ENCODE measurements at regions not wholly inside any gene's neighbourhood (a gene's known extent, or its start where the extent isn't known, plus 50 kb on each side); places are given as distances from the start of the nearest gene placed in this dataset.

DNA sequence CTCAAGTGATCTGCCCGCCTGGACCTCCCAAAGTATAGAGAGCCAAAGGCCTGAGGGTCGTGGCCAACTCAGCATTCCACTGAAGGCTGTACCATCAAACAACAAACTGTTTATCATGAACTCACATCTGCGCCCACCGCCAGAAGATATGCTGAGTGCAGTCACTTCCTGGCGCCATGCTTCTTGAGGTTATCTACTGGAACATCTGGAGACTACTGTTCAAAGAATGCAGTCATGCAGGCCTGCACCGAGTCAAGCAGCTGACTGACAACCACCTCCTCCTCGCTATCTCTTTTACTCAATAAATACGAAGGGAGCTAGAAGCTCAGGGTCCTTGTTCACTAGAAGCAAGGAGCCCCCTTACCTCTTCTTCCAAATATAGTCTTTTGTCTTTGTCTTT is 473.9 kb upstream of the EEF2KMT start:
- TF ChIP-seq, protein P1, sequence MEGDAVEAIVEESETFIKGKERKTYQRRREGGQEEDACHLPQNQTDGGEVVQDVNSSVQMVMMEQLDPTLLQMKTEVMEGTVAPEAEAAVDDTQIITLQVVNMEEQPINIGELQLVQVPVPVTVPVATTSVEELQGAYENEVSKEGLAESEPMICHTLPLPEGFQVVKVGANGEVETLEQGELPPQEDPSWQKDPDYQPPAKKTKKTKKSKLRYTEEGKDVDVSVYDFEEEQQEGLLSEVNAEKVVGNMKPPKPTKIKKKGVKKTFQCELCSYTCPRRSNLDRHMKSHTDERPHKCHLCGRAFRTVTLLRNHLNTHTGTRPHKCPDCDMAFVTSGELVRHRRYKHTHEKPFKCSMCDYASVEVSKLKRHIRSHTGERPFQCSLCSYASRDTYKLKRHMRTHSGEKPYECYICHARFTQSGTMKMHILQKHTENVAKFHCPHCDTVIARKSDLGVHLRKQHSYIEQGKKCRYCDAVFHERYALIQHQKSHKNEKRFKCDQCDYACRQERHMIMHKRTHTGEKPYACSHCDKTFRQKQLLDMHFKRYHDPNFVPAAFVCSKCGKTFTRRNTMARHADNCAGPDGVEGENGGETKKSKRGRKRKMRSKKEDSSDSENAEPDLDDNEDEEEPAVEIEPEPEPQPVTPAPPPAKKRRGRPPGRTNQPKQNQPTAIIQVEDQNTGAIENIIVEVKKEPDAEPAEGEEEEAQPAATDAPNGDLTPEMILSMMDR (IDR thresholded peaks at IDR 0.05; ENCODE audit: unreplicated experiment), result no peak
- no peak for DNase-seq (ENCODE audit: low spot score in 2 of 2, unreplicated experiment in 2 of 2)
- Mint-ChIP-seq H3K36me3 (no peaks in the 10 kb centered on the region), H3K4me1 (no peaks in the 10 kb centered on the region), H3K4me3 (no peak overlapping the region), H3K27me3 (ENCODE audit: low read depth) (peaks cover 9% of the 10 kb centered on the region), H3K9me3 (peaks cover 6% of the 10 kb centered on the region), H3K27ac (no peak overlapping the region)

DNA sequence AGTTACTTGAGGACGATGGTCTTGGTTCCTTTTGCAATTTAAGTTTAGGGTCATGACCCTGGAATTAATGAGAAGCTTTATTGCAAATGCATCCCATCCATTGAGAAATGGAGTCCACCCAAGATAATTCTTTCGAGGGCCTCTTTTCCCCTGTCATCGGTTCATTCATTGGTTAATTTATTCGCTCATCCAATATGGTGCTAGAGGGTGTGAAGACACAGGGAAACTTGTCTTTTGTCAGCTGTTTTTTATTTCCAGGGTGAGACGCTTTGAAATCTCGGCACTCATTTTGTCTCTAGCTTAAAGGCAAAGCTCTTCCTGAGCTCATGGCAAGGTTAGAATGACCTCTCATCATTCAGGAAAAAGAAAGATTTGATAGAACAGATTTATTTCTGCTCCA is 464.2 kb upstream of the EEF2KMT start:
- no peaks in the 10 kb centered on the region for H3K36me3 Mint-ChIP-seq
- no peak overlapping the region for H3K4me3 Mint-ChIP-seq
- no peak for DNase-seq (ENCODE audit: low spot score in 2 of 2, unreplicated experiment in 2 of 2)
- TF ChIP-seq, protein P1 (IDR thresholded peaks at IDR 0.05; ENCODE audit: unreplicated experiment), result no peak
- H3K27ac Mint-ChIP-seq, result no peak overlapping the region
- H3K27me3 Mint-ChIP-seq (ENCODE audit: low read depth), result peaks cover 4% of the 10 kb centered on the region
- H3K9me3 Mint-ChIP-seq, result no peaks in the 10 kb centered on the region
- H3K4me1 Mint-ChIP-seq, result no peaks in the 10 kb centered on the region

DNA sequence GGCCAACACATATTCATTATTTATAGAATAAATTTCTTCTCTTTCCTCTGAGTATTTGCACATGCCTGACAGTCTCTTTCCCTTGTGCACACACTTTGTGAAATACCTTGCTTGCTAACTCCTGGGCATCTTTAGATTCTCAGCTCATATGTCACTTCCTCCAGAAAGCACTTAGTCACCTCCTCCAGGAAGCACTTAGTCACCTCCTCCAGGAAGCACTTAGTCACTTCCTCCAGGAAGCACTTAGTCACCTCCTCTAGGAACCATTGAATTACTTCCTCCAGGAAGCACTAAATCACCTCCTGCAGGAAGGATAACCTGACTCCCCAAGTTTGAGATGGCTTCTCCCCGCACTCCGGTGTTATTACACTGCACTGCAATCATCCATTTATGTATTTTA is 462.5 kb upstream of the EEF2KMT start:
- no peak for DNase-seq (ENCODE audit: low spot score in 2 of 2, unreplicated experiment in 2 of 2)
- Mint-ChIP-seq H3K36me3 (no peaks in the 10 kb centered on the region), H3K27me3 (ENCODE audit: low read depth) (peaks cover 4% of the 10 kb centered on the region), H3K4me1 (no peaks in the 10 kb centered on the region), H3K9me3 (no peaks in the 10 kb centered on the region), H3K4me3 (no peak overlapping the region), H3K27ac (no peak overlapping the region)
- TF ChIP-seq, protein P1 (IDR thresholded peaks at IDR 0.05; ENCODE audit: unreplicated experiment), result no peak

DNA sequence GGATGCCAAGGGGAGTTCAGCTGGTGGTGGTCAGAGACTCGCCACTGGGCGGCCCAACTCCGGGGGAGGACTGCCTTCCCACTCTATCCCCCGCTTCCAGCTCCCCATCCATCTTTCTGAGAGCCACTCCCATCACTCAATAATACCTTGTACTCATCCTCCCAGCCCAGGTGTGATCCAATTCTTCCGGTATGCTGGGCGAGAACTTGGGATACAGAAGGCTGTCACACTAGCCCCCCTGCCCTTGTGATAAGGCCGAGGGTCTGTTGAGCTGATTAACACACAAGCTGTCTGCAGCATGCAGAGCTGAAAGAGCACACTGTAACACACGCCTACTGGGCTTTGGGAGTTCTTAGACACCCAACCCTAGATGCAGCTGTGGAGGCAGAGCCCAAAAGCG is 460.4 kb upstream of the EEF2KMT start:
- DNase-seq (ENCODE audit: low spot score in 2 of 2, unreplicated experiment in 2 of 2), result no peak
- TF ChIP-seq, protein P1 (IDR thresholded peaks at IDR 0.05; ENCODE audit: unreplicated experiment), result no peak
- no peaks in the 10 kb centered on the region for H3K27me3 Mint-ChIP-seq (ENCODE audit: low read depth)
- no peak overlapping the region for H3K4me3 Mint-ChIP-seq
- H3K4me1 Mint-ChIP-seq, result no peaks in the 10 kb centered on the region
- no peaks in the 10 kb centered on the region for H3K9me3 Mint-ChIP-seq
- no peak overlapping the region for H3K27ac Mint-ChIP-seq
- no peaks in the 10 kb centered on the region for H3K36me3 Mint-ChIP-seq

DNA sequence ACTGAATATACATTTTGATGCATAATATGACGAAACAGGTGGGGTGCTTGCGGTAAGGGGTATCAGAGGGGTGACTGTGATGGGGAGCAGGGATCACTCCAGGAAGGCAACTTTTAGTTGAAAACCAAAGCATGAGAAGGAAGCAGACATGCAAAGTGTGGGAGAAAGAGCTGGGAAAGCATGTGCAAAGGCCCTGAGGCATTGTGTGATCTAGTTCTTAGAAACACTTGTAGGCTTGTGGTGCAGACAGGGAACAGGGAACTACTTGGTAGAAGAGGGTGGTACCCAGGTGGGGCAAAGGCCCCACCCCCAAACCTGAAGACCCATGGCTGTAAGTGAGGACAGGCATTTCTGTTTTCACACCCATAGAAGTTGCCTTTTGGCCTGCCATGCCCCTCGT is 459.9 kb upstream of the EEF2KMT start:
- H3K9me3 Mint-ChIP-seq, result no peaks in the 10 kb centered on the region
- no peak overlapping the region for H3K27ac Mint-ChIP-seq
- TF ChIP-seq, protein P1 (IDR thresholded peaks at IDR 0.05; ENCODE audit: unreplicated experiment), result no peak
- H3K36me3 Mint-ChIP-seq, result no peaks in the 10 kb centered on the region
- no peaks in the 10 kb centered on the region for H3K27me3 Mint-ChIP-seq (ENCODE audit: low read depth)
- no peak for DNase-seq (ENCODE audit: low spot score in 2 of 2, unreplicated experiment in 2 of 2)
- no peak overlapping the region for H3K4me3 Mint-ChIP-seq
- no peaks in the 10 kb centered on the region for H3K4me1 Mint-ChIP-seq

DNA sequence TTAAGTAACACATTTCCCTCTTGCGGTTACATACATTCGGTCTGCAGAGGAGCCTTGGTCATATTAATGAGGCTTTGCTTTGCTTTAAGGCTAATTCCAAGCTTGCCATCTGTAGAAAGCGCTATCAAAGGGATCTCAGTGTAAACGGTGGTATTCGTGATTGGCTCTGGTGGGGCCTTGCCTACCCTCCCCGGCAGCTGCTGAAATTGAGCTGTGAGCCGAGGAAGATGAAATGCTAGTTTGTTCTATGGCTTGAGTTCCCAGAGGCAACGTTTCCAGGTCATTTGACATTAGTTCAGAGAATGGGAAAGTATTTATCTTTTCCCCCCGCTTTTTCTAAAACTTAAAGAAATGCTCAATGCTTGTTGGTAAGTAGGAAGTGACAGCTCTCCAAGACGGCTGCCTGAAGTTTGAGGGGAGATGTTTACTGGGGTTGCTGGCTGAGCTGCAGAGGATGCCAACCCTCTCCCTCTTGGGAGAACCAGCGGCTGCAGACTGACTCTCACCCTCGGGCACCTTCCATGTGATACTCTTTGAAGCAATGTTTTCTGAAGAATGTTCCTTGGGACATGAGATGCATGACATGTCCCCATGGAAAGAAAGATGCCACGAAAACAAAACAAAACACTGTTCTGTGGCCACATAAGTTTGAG is 458.7 kb upstream of the EEF2KMT start:
- no peaks in the 10 kb centered on the region for H3K27me3 Mint-ChIP-seq (ENCODE audit: low read depth)
- no peak for DNase-seq (ENCODE audit: low spot score in 2 of 2, unreplicated experiment in 2 of 2)
- H3K4me1 Mint-ChIP-seq, result no peaks in the 10 kb centered on the region
- H3K9me3 Mint-ChIP-seq, result no peaks in the 10 kb centered on the region
- TF ChIP-seq, protein P1 (IDR thresholded peaks at IDR 0.05; ENCODE audit: unreplicated experiment), result no peak
- no peak overlapping the region for H3K4me3 Mint-ChIP-seq
- no peak overlapping the region for H3K27ac Mint-ChIP-seq
- H3K36me3 Mint-ChIP-seq, result no peaks in the 10 kb centered on the region
